ENCODE measurements at regions not wholly inside any gene's neighbourhood (a gene's known extent, or its start where the extent isn't known, plus 50 kb on each side); places are given as distances from the start of the nearest gene placed in this dataset.
"Not testable (repeated sequence)": the region's sequence is repeated elsewhere in the genome, so short reads cannot be mapped to it uniquely, and the experiment has no call there.

GRCh38 chr13:100815476-100816046 is 141.0 kb upstream of the TMTC4 start:
- peak; percentile 82 for DNase-seq (ENCODE audit: low spot score)

GRCh38 chr13:100812982-100813584 is 138.5 kb upstream of the TMTC4 start:
- no peak for DNase-seq (ENCODE audit: low spot score)

- no peak for DNase-seq (ENCODE audit: low spot score)
These were observed 137.3 kb upstream of the TMTC4 start for GRCh38 chr13:100811928-100812327.

DNA sequence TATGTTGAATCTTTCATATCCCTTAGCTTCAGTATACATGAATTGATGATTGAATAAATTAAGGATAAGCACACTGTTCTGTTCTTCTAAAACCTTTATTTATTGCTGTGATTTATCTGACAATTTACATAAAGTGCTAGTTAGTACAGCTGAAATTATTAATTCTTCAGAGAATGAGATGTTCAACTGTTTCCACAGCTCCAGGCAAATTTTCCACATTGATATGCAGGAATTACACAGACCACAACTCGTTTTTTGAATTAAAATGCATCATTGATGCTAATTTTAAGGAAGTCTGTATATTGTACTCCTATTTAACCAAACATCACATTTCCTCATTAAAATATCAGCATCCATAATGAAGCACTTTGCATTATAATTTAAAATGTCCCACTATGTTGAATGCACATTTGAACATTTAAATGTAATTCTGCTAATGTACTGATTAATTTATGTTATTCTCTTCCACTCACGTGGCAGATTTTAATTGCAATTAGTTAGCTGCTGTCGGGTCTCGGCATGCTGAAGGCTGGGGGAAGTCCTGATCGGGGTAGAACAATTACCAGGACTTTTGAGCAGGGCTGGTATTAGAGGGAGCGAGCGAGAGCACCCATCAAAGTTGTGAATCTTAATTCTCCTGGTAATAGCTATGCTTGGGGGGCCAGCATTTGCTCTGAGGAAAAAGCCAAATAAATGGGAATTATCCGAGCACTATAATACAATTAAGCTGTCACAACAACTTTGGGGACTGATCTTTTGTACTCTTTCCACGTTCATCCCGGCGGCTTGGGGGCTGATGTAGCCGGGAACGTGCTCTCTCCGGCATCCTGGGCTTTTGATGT is 136.7 kb upstream of the TMTC4 start:
- DNase-seq (ENCODE audit: low spot score): no peak

DNA sequence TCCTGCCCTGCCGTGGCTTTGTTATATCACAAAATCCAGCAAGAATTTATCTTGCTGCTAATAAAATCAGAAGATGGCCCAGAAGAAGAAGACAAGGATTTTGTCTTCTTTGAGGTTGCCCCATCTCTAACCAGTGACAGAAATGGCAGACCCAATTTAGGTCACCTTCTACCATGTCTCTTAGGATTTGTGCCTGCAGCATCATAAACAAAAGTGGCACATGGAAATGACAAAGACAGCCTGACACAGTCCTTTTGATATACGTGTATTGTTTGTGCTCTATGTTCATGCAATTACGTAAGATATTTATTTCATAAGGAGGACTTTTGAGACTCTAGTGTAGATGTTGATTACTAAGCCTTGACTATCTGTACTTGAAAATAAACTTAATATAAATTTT is 135.9 kb upstream of the TMTC4 start:
- no peak for DNase-seq (ENCODE audit: low spot score)

DNA sequence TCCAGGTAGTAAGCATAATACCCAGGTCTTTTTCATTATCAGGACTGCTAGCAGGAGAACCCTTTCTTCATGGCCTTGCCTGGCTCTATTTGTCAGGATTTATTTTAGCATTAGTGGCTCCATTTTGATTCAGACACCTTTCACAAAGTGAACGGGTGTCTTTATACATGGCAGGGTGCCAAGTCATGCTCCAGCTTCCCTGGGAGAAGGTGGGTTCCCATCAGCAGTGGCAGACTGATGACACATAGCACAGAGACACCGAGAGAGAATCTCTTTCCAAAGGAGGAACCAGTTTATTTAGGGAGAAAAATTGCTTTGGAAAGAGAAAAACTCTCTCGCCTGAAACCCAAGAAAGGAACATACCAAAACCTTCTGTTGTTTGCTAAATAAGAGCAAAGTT is 135.3 kb upstream of the TMTC4 start:
- no peak for DNase-seq (ENCODE audit: low spot score)

- no peak for DNase-seq (ENCODE audit: low spot score)
These were observed 134.5 kb upstream of the TMTC4 start for GRCh38 chr13:100809129-100809390.

- DNase-seq (ENCODE audit: low spot score): no peak
These were observed 133.9 kb upstream of the TMTC4 start for GRCh38 chr13:100808330-100809128.

DNA sequence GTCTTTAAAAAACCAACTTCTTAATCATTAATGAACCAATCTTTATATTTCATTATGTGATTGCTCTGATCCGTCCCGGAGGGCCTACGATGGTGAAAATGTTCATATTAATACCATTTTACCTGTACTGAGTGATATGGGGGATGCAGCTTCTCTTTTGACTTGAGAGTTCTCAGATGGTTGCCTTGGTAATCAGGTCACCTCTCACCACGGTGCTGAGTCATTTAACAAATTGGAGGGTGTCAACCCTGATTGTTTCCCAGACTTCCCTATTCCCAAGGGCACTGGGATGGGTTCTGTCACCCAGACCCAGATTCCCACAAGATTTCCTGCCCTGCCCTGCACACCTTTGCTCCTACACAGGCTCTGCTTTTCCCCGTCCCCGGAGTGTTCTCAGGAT is 128.5 kb upstream of the TMTC4 start:
- DNase-seq (ENCODE audit: low spot score): no peak

DNA sequence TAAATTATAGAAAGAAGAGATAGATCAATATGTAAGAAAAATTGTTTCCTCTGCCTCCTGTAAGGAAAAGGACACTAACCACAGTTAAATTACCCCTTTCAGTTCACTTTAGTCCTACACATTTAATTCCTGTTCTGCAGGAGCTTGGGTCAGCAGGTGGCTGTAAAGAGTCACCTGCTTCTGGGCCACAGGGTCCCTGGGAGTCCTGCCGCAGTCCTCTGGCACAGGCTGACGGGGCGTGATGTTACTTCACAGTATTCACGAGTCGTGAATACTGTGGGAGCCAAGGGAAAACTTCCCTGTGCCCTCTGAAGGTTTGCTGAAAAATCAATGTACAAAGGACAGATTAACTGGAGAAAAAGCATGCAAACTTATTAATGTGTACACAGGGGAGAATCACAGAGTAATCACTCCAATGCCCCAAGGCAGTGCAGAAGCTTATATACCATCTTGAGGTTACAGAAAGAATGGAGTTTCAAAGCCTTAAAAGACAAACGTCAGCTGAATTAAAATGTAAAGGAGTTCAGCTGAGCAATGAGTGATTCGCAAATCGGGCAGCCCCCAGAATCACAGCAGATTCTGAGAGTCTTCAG is 125.8 kb upstream of the TMTC4 start:
- no peak for DNase-seq (ENCODE audit: low spot score)

- DNase-seq (ENCODE audit: low spot score): no peak
These were observed 124.3 kb upstream of the TMTC4 start for GRCh38 chr13:100798739-100799361.

DNA sequence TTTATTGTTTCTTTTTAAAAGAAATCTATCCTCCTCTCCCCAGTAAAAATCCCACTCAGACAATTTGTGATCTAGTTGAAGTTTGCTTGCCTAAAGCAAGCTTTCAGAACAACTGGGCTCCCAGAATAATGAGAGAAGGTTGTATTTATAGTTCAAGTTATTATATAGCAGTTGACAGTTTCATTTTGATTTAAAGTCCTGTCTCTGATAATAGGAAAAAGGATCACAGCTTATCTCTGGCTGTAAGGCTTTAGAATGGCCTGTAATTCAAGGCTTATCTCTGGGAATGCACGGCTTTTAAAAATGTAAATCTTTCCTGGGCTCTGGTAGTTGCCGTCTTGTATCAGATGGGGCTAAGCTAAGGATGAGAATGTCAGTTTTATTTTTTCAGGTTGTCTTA is 123.3 kb upstream of the TMTC4 start:
- DNase-seq (ENCODE audit: low spot score): peak; percentile 87

- DNase-seq (ENCODE audit: low spot score): no peak
These were observed 121.9 kb upstream of the TMTC4 start for GRCh38 chr13:100796463-100796862.

GRCh38 chr13:100794575-100794974 is 120.0 kb upstream of the TMTC4 start:
- DNase-seq (ENCODE audit: low spot score): no peak

DNA sequence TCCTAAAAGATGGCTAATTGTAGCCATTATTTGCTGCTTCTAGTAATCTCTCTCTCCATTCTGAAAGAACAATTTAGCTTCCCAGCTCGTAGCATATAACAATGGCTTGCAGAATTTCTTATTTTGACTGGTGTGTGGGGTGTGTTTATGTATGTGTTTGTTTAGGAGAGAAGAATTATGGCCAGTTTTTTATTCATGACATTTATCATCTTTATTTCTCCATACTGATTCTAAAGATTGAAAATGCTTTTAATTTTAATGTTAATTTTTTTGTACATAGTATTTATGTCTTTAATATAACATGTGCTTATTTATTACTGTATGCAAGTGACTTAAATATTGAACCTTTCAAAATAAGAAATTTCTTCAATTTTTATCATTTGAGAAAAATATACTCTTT is 115.8 kb upstream of the TMTC4 start:
- no peak for DNase-seq (ENCODE audit: low spot score)

DNA sequence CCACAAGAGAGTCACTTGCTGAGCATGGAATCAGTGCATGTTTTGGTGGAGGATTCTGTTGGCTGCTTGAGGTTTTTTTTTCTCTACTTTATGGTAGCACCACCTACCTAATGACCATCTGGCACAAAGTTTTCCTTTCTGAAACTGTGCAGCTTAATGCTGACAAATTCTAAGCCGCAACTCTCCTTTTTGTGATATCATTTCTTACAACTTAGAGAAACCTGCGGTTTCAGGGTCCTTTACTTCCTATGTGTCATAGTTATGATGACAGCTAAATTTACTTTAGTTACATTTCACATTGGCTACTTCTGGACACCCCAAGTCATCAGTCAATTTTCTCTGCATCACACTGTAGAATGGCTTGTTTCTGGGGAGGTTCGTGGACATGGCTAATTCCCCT is 115.4 kb upstream of the TMTC4 start:
- DNase-seq (ENCODE audit: low spot score): no peak

GRCh38 chr13:100789481-100789880 is 114.9 kb upstream of the TMTC4 start:
- DNase-seq (ENCODE audit: low spot score): peak; percentile 27

DNA sequence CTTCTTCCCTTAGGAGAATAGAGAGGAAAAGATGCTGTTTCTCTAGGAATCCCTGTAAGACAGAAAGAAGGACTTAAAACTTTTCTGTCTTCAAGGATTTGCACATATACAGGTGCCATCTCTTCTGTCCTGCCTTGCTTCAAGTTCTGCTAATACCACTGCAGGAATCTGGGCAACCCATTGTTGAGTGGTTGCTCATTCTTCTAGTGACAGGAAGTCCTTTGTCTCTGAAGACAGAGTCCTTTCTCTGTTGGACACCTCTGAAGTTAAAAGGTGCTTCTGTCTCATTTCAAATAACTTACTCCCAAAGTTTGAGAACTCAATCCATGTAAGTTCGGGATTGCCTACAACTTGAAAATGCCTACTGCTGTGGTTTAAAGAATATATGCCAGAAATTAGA is 114.4 kb upstream of the TMTC4 start:
- no peak for DNase-seq (ENCODE audit: low spot score)

- no peak for DNase-seq (ENCODE audit: low spot score)
These were observed 113.9 kb upstream of the TMTC4 start for GRCh38 chr13:100788540-100788939.

- DNase-seq (ENCODE audit: low spot score): no peak
These were observed 113.3 kb upstream of the TMTC4 start for GRCh38 chr13:100787899-100788298.

GRCh38 chr13:100776686-100777085 is 102.1 kb upstream of the TMTC4 start:
- DNase-seq (ENCODE audit: low spot score): not testable (repeated sequence)

All from umbilical cord (tissue), 1 donor.